Esophagus muscularis mucosa (tissue), 3 donors: ENCODE measurements at regions not wholly inside any gene's neighbourhood (a gene's known extent, or its start where the extent isn't known, plus 50 kb on each side); places are given as distances from the start of the nearest gene placed in this dataset.
"Not testable (repeated sequence)": the region's sequence is repeated elsewhere in the genome, so short reads cannot be mapped to it uniquely, and the experiment has no call there.

ENCODE experiments used
- CTCF ChIP-seq, 3 experiments: fragments of 200-600 bp in 2 of 3; fragments of 450-650 bp in 1 of 3; sonication (generic) in 2 of 3; IDR thresholded peaks; one replicate each; pipeline ENCODE4 v1.5.1; 2017 to 2019; ENCODE audit warnings: antibody characterized with exemption in 3 of 3, mild to moderate bottlenecking in 2 of 3, moderate library complexity in 1 of 3
- POLR2AphosphoS5 ChIP-seq, 2 donors: sonication (generic); formaldehyde crosslinking; IDR thresholded peaks; one replicate each; pipeline ENCODE4 v1.6.1; 2017; ENCODE audit warnings: antibody characterized with exemption in 2 of 2

GRCh38 chr21:9788281-9788680, 733.1 kb upstream of the TPTE start:
- not testable (repeated sequence) for TF ChIP-seq CTCF, POLR2AphosphoS5 (IDR thresholded peaks at IDR 0.05)
